ENCODE measurements at regions not wholly inside any gene's neighbourhood (a gene's known extent, or its start where the extent isn't known, plus 50 kb on each side); places are given as distances from the start of the nearest gene placed in this dataset.
"Not testable (repeated sequence)": the region's sequence is repeated elsewhere in the genome, so short reads cannot be mapped to it uniquely, and the experiment has no call there.

DNA sequence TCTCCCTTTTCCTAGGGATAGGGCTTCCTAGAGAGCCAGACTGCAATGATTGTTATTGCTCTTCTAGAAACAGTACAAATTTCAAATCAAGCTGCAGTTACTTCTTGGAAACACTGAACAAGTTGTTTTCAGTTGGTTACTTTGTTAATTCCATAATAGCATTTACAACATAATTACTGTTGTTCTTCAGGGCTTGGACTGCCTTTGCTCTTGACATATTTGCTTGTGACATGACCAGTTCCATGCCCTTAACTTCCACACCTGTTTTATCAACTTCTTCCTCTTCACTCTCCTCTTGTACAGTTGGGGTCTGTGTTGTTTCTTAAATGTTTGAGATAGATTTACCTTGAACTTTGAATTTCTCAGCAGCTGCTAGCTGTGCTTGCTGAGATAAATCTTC, 104.4 kb downstream of the SEC23IP start:
- no peak for DNase-seq (ENCODE audit: low read depth)

DNA sequence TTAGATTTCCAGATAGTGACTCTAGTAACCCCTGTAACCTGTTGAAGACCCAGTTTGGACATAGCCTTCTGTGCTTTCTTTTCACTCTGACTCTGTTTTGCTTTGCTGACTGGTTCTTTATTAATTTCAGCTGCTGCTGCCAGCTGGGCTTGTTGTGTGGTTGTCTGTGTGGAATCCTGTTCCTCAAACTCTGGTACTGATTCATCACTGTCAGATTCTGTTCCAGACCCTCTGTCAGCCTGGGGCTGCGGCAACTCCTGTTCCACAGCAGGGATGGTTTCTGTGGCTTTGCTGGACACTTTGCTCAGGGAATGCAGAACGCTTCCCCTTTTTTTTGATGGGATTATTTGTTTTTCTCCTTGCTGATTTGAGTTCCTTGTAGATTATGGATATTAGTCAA, 104.9 kb downstream of the SEC23IP start:
- no peak for DNase-seq (ENCODE audit: low read depth)

DNA sequence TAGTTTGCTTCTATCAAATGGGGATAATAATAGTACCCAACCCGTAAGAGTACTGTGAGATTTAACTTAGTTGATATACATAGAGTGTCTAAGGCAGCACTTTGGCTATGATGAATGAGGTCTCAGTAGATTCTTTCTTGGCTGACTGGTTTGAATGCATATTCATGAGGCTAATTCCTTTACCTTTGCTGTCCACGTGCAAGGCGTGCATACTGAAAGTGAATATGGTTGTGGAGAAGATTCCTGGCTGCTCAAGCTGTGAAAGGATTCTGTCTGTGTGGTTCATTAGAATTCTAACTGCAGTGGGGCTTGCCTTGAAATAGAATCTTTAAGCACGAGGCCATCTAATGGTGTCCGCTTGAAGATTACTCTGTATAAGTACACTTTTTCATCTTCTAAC, 110.3 kb downstream of the SEC23IP start:
- DNase-seq (ENCODE audit: low read depth) = no peak

DNA sequence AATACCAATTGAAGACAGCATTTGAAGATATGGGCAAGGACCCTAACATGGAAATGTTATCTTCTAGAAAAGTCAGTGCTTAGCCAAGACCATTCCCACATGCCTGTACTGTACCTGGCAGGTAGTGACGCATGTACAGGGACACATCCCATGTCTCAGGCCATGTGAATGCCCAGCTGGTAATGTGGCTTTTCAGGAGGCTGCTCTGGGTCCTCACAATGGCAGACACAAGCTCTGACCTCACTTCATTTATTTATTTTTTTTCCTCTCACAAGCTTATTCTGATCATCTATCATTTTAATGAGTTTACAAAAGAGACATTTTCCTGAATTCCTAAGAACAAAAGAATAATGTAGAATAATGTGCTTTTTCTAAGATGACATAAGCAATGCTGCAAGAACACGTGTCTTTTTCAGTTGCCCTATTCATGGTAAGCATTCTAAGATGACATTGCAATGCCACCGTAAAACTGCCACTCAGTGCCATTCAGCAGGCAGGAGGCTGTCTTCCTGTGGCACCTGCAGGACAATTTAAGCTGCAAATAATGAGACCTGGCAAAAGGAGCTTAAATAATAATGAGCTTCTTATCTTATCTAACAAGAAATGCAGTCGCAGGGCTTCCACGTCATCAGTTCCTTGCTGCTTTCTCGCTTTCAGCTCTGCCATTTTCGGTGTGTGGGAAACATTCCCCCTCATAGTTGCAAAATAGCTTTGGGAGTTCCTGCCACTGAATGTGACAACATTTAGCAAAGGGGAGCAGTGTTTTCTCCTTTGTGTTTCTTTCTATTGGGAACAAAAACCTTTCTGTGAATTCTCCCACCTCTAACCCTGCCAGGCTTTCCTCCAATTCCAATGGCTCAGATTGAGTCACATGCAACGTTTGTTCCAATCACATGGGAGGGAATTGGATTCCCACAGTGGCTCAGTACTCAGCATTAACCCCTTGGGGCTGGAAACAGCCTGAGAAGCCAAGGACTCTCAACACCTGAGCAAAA, 113.0 kb downstream of the SEC23IP start:
- no peak for DNase-seq (ENCODE audit: low read depth)

DNA sequence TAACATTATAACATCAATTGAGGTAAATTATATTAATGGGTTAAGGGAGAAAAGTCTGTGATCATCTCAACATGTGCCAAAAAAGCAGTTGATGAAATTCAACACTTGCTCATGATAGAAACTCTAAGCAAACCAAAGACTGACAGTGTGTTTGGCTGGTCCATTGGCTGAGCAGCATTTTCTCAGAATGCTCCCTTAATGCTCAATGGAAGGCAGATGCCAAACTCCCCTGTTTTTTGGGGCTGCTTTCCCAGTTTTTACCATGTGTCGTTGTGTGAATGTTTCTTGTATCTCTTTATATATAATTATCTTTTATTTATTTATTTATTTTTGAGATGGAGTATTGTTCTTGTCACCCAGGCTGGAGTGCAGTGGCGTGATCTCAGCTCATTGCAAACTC, 114.7 kb downstream of the SEC23IP start:
- no peak for DNase-seq (ENCODE audit: low read depth)

DNA sequence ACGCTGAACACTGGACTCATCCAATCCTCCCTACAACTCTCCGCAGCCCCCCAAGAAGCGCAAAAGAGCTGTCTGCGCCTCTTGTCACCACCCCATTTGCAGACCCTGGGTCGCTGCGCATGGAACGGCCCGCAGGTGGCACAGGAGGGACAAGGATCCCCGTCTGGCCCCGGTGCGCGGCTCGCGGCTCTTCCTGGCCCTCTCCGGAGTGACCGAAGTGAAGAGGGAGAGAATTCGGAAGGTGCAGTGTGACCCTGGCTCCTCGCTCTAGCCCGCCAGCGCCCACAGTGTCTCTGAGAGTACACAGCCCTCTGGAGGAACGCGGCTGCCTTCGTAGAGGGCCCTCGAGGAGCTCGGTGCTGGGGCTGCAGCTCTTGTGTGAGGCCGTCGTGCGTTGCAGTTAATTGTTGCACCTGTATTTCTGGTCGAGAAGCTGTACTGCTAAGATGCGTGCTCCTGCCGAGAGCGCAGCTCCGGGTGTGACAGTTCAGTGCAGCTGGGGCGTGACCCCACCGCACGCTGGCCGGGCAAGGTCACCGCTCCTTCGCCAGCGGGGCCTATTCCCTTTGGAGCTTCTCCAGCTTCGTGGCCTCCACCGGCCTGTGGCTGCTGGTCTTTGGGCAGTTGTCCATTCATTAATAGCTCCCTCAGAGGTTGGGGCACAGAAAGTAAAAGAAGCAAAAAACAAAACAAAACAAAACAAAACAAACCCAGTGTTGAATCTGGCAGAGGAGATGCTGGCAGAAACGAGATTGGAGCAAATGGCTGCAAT, 119.0 kb downstream of the SEC23IP start:
- no peak for DNase-seq (ENCODE audit: low read depth)

DNA sequence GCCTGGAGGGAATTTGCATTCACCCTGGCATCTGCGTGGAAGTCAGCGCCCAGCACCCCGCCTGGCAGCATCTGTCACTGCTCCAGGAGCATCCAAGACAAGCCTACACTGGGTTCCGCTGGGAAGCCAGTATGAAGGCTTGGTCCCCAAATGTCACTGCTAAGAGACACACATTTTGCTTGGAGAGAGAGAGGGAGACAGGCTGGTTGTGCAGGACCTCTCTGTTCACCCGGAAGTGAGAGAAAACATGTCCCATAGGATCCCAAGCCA, 119.5 kb downstream of the SEC23IP start:
- DNase-seq (ENCODE audit: low read depth) = no peak

DNA sequence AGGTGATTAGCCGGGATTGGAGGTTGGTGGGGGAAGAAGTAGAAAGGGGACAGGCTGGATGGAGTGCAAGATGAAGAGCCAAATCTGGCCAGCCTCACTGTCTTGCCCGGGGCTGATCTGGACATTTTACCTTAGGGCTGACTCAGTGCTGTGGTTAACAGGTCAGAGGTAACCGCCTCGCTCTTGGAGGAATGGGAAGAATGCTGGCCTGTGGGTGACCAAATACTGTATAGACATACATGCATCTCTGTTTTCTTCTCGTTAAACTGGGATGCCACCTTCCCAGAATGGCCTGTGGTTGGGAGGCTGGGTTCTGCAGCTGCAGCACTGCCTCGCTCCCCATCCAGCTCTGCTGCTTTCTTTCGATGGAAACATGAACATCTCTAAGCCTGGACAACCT, 120.0 kb downstream of the SEC23IP start:
- no peak for DNase-seq (ENCODE audit: low read depth)

DNA sequence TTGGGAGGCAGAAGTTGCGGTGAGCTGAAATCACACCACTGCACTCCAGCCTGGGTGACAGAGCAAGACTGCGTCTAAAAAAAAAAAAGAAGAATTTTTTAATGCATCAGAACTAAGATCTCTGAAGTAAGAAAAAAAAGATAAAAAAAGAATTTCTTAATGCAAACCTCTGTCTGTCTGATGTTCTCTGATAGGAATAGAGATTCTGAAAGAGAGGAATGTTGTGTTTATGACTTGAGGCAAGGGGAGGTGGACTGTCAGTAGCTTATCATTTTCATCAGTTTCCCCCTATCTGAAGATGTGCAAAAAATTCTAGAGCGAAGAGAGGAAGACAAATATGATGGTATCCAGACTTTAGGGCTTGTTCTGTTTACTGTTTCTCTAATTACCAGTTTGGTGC, 121.5 kb downstream of the SEC23IP start:
- DNase-seq (ENCODE audit: low read depth) = no peak

DNA sequence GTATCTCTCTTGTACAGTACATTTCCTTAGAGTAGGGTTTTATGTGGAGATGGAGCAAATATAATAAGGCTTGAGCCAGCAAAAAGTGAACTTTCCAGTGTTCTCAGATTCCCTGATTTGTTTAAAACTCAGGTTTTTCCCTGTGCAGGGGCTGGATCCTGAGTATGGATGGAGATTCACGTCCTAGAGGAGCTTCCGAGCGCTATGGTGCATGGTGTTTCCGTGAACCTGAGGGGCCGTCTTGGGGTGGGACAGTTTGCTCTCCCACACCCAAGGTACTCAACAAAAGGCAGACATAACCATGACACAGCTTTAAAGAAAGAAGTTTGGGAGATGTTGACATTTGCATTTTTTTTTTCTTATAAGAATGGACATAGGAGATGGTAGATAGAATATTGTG, 122.5 kb downstream of the SEC23IP start:
- DNase-seq (ENCODE audit: low read depth) = no peak

DNA sequence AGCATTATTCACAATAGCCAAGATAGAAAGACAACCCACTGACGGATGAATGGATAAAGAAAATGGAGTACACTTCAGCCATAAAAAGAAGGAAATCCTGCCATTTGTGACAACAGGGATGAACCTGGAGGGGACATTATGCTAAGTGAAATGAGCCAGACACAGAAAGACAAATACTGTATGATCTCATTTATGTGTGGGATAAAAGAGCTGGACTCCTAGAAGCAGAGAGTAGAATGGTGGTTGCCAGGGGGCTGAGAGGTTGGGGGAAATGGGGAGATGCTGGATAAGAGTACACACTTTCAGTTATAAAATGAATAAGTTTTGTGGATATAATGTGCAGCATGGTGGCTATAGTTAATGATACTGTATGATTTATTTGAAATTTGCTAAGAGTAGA, 124.4 kb downstream of the SEC23IP start:
- DNase-seq (ENCODE audit: low read depth) = no peak

DNA sequence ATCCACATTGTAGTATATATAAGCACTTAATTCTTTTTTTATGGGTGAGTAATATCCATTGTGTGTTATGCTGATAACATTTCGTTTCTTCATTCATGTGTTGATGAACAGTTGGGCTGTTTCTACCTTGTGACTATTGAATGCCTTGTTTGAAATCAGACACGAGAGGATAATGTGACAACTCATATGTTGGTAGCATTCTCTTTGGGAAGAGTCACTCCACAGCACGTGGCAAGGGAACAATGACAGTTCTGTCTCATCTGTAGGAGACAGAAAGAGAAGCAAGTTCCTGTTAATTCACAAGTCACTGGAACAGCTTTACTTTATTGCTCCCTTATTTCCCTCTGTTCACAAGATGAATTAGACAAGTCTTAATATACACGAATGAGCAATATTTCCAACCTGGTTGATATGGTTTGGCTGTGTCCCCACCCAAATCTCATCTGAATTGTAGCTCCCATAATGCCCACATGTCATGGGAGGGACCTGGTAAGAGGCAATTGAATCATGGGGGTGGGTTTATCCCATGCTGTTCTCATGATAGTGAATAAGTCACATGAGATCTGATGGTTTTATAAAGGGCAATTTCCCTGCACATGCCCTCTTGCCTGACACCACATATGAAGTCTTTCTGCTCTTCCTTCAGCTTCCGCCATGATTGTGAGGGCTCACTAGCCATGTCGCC, 125.3 kb downstream of the SEC23IP start:
- no peak for DNase-seq (ENCODE audit: low read depth)

DNA sequence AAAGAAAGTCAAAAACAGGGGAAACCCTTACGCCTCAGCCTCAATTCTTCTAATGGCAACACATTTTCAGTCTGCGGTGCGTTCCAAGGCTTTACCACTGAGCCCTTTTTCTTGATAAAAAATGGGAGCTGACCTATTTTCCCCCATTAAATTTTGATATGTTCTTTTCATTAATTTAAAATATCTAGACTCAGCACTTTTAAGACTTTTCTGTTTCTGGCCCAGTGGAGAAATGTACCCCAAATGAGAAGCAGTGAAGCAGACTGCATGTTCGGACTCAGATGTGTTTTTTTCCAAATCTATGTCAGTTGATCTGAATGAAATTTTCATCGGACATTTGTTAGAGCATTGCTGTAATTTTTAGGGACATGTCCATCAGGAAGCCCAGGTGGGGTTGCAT, 126.2 kb downstream of the SEC23IP start:
- no peak for DNase-seq (ENCODE audit: low read depth)

DNA sequence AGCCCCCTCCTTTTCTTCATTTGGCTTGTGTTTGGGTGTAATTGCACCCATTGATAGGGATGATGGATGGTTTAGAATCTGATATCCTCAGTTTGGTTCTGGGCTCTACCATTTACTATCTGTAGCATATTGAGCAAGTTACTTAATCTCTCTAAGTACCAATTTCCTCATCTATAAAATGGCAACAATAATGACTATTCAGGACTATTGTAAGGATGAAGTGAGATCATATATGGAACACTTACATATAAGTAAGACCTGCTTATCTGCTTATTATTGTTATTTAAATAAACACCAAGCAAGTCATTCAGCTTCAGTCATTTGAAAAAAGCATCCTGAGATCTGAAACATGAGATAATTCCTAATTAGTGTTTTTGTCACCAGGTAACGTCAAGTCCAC, 127.0 kb downstream of the SEC23IP start:
- DNase-seq (ENCODE audit: low read depth) = no peak

DNA sequence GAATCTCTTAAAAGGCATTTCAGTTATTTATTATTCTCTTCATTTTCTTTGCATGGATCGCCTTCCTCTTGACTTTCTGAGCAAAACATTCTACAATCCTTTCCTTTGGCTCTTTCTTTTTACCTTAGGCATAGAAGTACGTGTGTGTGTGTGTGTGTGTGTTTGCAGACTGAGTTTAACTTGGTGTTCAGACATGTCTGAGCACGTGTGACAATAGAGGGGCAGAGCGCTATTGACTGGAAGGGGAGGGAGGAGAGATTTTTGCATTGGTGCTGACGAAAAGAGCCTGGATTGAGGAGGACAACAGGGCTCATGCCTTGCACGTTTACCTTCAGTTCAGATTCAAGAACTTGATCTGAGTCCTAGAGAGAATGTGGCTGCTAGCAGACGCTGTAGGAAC, 129.8 kb downstream of the SEC23IP start:
- no peak for DNase-seq (ENCODE audit: low read depth)

DNA sequence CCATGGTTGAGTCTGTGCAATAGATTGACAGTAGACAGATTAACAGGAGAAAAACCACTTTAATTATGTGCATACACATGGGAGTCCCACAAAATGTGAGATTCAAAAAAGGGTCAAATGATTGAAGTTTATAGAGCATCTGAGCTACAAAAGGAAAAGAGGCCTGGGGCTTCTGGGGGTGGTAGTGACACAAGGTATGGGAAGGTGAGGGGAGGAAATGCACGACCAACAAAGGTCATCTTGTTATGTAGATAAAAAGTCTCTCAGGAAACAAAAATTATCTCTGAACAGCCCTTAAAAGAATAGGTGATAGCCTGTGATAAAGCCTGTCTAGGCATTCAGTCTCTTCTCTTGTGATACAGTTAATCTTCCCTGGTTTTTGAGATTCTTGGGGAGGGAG, 141.7 kb downstream of the SEC23IP start:
- no peak for DNase-seq (ENCODE audit: low read depth)

DNA sequence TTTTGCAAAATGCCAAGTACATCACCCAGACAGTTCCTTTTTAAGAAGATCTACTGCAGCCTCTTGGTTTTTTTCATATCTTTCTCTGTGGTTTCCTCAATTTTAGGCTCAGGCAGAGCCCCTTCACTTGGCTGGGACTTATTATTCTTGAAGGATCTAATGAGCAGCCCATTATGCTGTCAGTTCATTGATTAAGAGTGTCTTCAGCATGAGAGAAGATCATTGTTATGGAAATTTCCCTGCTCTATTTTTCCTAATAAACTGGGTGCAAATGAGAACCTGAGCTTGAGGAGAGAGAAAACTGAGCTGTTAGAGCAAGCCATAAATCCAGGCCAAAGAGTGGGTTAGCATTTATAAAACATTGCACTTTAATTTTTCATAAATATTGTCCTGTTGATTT, 146.5 kb downstream of the SEC23IP start:
- DNase-seq (ENCODE audit: low read depth) = no peak

DNA sequence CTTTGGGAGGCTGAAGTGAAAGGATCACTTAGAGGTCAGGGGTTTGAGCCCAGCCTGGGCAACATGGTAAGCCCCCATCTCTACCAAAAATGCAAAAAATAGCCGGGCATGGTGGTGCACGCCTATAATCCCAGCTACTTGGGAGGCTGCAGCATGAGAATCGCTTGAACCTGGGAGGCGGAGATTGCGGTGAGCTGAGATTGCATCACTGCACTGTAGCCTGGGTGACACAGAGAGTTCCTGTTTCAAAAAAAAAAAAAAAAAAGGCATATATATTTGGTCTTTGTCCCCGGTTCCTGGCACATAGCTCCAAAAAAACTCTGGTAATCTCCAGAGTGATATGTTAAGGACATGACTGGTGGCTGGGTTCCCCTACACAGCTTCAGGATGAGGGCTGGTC, 147.3 kb downstream of the SEC23IP start:
- no peak for DNase-seq (ENCODE audit: low read depth)

DNA sequence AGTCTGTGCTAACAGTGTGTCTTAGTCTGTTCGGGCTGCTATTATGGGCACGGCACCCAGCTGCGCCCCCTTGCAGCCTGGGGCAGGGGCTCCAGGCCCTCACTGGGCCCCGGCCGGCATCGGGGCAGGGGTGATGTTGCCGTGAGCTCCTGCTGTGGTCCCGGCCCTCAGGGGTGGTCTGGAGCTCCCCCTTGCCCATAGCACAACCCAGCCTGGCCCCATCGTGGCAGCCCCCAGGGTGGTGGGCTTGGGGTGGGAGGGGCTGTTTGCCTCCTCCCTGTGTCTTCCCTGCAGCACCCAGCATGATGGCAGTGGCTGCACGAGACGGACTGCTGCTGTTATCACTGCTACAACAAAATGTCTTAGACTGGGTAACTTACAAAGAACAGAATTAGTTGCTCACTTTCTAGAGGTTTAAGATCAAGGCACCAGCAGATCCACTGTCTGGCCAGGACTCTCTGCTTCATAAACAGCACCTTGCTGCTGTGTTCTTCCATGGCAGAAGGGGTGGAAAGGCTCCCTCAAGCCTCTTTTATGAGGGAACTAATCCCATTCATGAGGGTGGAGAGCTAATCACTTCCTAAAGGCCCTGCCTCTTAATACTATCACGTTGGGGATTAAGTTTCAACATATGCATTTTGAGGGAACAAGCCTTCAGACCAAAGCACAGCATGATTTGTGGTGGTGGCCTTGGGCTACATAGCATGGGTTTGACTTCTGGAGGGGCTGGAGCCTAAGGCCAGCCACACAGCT, 149.5 kb downstream of the SEC23IP start:
- no peak for DNase-seq (ENCODE audit: low read depth)

DNA sequence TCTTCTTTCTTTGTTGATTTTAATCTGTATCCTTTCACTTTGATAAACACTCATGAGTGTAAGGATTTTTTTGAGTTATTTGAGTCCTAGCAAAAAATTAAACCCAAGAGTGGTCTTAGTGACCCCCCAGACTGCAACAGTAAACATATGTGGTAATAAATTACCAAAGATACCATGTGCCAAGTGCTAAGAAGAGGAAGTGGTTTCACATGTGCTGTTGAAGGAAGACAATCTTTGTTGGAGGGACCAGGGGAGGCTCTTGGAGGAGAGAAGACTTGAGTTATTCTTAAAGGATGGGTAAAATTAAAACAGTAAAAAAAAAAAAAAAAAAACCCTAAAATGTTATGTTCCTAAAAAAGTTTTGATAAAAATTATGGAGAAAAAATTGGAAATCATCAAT, 150.2 kb downstream of the SEC23IP start:
- no peak for DNase-seq (ENCODE audit: low read depth)

DNA sequence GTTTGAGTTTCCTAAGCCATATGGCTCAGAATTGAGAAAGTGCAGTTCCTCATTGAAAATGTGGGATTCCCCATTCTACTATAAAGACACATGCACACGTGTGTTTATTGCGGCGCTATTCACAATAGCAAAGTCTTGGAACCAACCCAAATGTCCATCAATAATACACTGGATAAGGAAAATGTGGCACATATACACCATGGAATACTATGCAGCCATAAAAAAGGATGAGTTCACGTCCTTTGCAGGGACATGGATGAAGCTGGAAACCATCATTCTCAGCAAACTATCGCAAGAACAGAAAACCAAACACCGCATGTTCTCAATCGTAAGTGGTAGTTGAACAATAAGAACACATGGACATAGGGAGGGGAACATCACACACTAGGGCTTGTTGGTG, 154.8 kb downstream of the SEC23IP start:
- DNase-seq (ENCODE audit: low read depth) = not testable (repeated sequence)

DNA sequence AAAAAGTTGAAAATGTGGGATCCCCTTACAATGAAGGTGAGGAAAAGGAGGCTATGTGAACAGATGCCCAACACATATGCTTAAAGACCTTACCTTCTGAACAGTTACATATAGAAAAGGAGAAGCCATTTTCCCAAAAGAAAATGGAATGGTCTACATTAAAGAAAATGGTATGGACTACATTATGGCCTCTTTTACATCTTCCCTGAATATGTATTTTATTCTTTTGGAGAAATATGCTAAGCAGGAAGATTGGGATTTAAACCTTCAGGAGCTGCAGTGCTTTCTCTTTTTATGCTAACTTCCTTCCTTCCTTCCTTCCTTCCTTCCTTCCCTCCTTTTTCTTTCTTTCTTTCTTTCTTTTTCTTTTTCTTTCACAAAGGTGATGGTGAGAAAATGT, 155.4 kb downstream of the SEC23IP start:
- DNase-seq (ENCODE audit: low read depth) = no peak
